ENCODE measurements at regions not wholly inside any gene's neighbourhood (a gene's known extent, or its start where the extent isn't known, plus 50 kb on each side); places are given as distances from the start of the nearest gene placed in this dataset.

DNA sequence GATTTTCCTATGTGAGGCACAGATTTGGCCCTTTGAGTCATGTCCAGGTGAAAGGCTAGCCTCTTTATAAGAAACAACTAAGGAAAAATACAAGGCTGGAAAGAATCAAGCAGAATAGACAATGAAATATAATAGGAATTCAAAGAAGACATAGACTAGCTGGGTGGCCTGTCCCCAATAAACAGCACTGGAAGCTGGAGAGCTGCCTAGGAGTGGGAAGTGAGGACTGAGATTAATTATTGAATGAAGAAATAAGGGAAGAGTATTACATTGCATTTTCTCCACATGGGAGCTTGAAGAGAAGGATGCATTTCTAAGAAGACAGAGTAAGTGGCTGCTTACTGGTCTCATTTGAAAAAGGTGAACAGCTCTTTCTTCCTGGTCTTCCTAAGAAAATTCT, 100.0 kb downstream of the CCDC34 start:
- TF ChIP-seq CTCF (IDR thresholded peaks at IDR 0.05) (no peak), EZH2 (IDR thresholded peaks at IDR 0.05) (no peak)
